HepG2 (cell line): ENCODE measurements at regions not wholly inside any gene's neighbourhood (a gene's known extent, or its start where the extent isn't known, plus 50 kb on each side); places are given as distances from the start of the nearest gene placed in this dataset.

ENCODE experiments used
- ARID2 ChIP-seq: sonication (generic); formaldehyde crosslinking; IDR thresholded peaks from 2 replicates; pipeline ENCODE4 v1.8.1; 2022; ENCODE audit warnings: mild to moderate bottlenecking, missing genetic modification reagents, borderline replicate concordance
- ATF7-NPFF ChIP-seq: sonication (generic); formaldehyde crosslinking; IDR thresholded peaks from 2 replicates; pipeline ENCODE4 v1.8.1; 2023; ENCODE audit warnings: mild to moderate bottlenecking, low read depth, missing genetic modification reagents, moderate library complexity
- FOSL2 ChIP-seq: sonication (generic); formaldehyde crosslinking; IDR thresholded peaks from 2 replicates; pipeline ENCODE4 v1.4.0; 2020; ENCODE audit warnings: missing genetic modification reagents
- GTF3A ChIP-seq: sonication (generic); formaldehyde crosslinking; conservative IDR thresholded peaks from 2 replicates; pipeline ENCODE4 v1.4.0; 2020; ENCODE audit warnings: mild to moderate bottlenecking, missing genetic modification reagents
- KDM3A ChIP-seq: IDR thresholded peaks from 2 replicates; pipeline ENCODE4 v1.6.1; 2018; ENCODE audit warnings: low read depth, missing compliant biosample characterization
- MBNL3 ChIP-seq: fragments of 250-450 bp; sonication (Bioruptor Pico); conservative IDR thresholded peaks from 2 replicates; pipeline ENCODE4 v1.8.0; 2022; ENCODE audit warnings: mild to moderate bottlenecking, inconsistent platforms
- MYC ChIP-seq: sonication (generic); formaldehyde crosslinking; IDR thresholded peaks from 2 replicates; pipeline ENCODE4 v1.9.0; 2021; ENCODE audit warnings: missing genetic modification reagents, borderline replicate concordance
- NFRKB ChIP-seq: fragments of 450-650 bp; IDR thresholded peaks from 2 replicates; pipeline ENCODE4 v1.6.1; 2017
- POLR2AphosphoS2 ChIP-seq: IDR thresholded peaks from 2 replicates; pipeline ENCODE4 v1.6.1; 2011; ENCODE audit warnings: low read depth, low read length, improper control_type of control experiment
- PTBP1 ChIP-seq: fragments of 200-400 bp; formaldehyde crosslinking; IDR thresholded peaks from 2 replicates; pipeline ENCODE4 v1.6.1; 2018; ENCODE audit warnings: low read length, low read depth; ENCODE audit not compliant: poor library complexity, severe bottlenecking
- RERE ChIP-seq: IDR thresholded peaks from 2 replicates; pipeline ENCODE4 v1.6.1; 2016; ENCODE audit warnings: low read depth, missing genetic modification reagents, missing compliant biosample characterization
- SIN3B ChIP-seq: fragments of 150-350 bp; IDR thresholded peaks from 2 replicates; pipeline ENCODE4 v1.6.1; 2014; ENCODE audit warnings: low read length
- SMAD1 ChIP-seq: sonication (generic); formaldehyde crosslinking; IDR thresholded peaks from 2 replicates; pipeline ENCODE4 v1.4.0; 2020; ENCODE audit warnings: missing genetic modification reagents, low read depth, mild to moderate bottlenecking, borderline replicate concordance
- SMC3 ChIP-seq: IDR thresholded peaks from 2 replicates; pipeline ENCODE4 v1.6.1; 2011; ENCODE audit warnings: low read length, improper control_type of control experiment
- SNAI1 ChIP-seq: sonication (generic); formaldehyde crosslinking; IDR thresholded peaks from 2 replicates; pipeline ENCODE4 v1.5.0; 2020; ENCODE audit warnings: mild to moderate bottlenecking, missing genetic modification reagents, borderline replicate concordance
- SNAPC5 ChIP-seq: sonication (generic); formaldehyde crosslinking; IDR thresholded peaks from 2 replicates; pipeline ENCODE4 v1.8.1; 2023; ENCODE audit warnings: mild to moderate bottlenecking, missing genetic modification reagents, borderline replicate concordance
- TBP ChIP-seq: sonication (generic); formaldehyde crosslinking; IDR thresholded peaks from 2 replicates; pipeline ENCODE4 v1.5.0; 2020; ENCODE audit warnings: missing genetic modification reagents
- TCF12 ChIP-seq, 2 experiments: fragments of 450-650 bp in 1 of 2; sonication (generic) in 1 of 2; formaldehyde crosslinking in 1 of 2; IDR thresholded peaks; 2 replicates each; pipeline versions ENCODE4 v1.6.1 to v1.8.0; 2017 to 2022; ENCODE audit warnings: antibody characterized with exemption in 1 of 2, mild to moderate bottlenecking in 1 of 2, missing genetic modification reagents in 1 of 2, moderate library complexity in 1 of 2
- TCF7L2 ChIP-seq: IDR thresholded peaks from 2 replicates; pipeline ENCODE4 v1.6.1; 2011; ENCODE audit warnings: mild to moderate bottlenecking, low read depth, low read length, moderate library complexity
- ZFX ChIP-seq: sonication (generic); formaldehyde crosslinking; IDR thresholded peaks from 2 replicates; pipeline ENCODE4 v1.4.0; 2020; ENCODE audit warnings: mild to moderate bottlenecking, low read depth, missing genetic modification reagents, moderate library complexity
- ZNF160 ChIP-seq: sonication (generic); formaldehyde crosslinking; IDR thresholded peaks from 2 replicates; pipeline ENCODE4 v1.8.0; 2022; ENCODE audit warnings: mild to moderate bottlenecking, inconsistent platforms, missing genetic modification reagents
- ZNF431 ChIP-seq: sonication (generic); formaldehyde crosslinking; IDR thresholded peaks from 2 replicates; pipeline ENCODE4 v1.9.0; 2022; ENCODE audit warnings: missing genetic modification reagents, low read depth, mild to moderate bottlenecking, borderline replicate concordance
- ZNF576 ChIP-seq: sonication (generic); formaldehyde crosslinking; IDR thresholded peaks from 2 replicates; pipeline ENCODE4 v1.4.0; 2020; ENCODE audit warnings: mild to moderate bottlenecking, missing genetic modification reagents
- ZSCAN30 ChIP-seq: sonication (generic); formaldehyde crosslinking; IDR thresholded peaks from 2 replicates; pipeline ENCODE4 v1.5.0; 2020; ENCODE audit warnings: mild to moderate bottlenecking, missing genetic modification reagents
- TF ChIP-seq, protein P1 (sequence below): sonication (generic); formaldehyde crosslinking; conservative IDR thresholded peaks from 2 replicates; pipeline ENCODE4 v1.8.0; 2022; ENCODE audit warnings: mild to moderate bottlenecking, moderate library complexity, missing genetic modification reagents

DNA sequence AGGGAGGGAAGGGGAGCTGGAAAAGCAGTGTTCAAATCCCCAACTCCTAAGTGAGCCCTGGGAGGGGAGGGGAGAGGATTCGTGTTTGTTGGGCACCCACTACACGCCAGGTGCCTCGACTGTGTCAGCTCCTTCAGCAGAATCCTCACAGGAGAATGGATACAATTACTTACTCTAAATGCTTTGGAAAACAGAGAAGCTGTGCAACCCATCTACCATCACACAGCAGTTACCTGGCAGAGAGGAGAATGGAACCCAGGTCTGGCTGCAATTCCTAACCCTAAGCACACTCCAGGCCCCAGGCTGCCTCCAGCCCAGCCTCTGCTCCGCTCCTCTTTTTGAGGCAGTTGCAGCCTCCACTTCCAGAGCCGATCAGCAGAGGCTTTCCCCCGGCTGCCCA is 86.4 kb upstream of the PTPN1 start (continued):
- TF ChIP-seq KDM3A (CRISPR knock-in tag) (0 out of 2 replicates have a peak, but pooled peaks have one; percentile 45), GTF3A (CRISPR knock-in tag) (no peak), RERE (CRISPR knock-in tag) (no peak), TCF12 (IDR thresholded peaks at IDR 0.05) (no peak), TCF12 (CRISPR knock-in tag; IDR thresholded peaks at IDR 0.05) (no peak), ZNF576 (CRISPR knock-in tag) (no peak), NFRKB (no peak), TBP (CRISPR knock-in tag) (no peak; the same call in 1 of the 2 replicates), ATF7-NPFF (CRISPR knock-in tag) (no peak), ZFX (CRISPR knock-in tag) (no peak), PTBP1 (no peak), TCF7L2 (no peak), MBNL3 (no peak), SNAPC5 (CRISPR knock-in tag) (no peak), ZNF431 (CRISPR knock-in tag) (no peak), ZNF160 (CRISPR knock-in tag) (no peak), SMAD1 (CRISPR knock-in tag) (peak; percentile 27; the same call in 1 of the 2 replicates), ZSCAN30 (CRISPR knock-in tag) (no peak), POLR2AphosphoS2 (no peak), SNAI1 (CRISPR knock-in tag) (no peak), SIN3B (no peak), MYC (CRISPR knock-in tag) (no peak), FOSL2 (CRISPR knock-in tag) (no peak), SMC3 (no peak), ARID2 (CRISPR knock-in tag) (0 out of 2 replicates have a peak, but pooled peaks have one; percentile 8)
- TF ChIP-seq, protein P1, sequence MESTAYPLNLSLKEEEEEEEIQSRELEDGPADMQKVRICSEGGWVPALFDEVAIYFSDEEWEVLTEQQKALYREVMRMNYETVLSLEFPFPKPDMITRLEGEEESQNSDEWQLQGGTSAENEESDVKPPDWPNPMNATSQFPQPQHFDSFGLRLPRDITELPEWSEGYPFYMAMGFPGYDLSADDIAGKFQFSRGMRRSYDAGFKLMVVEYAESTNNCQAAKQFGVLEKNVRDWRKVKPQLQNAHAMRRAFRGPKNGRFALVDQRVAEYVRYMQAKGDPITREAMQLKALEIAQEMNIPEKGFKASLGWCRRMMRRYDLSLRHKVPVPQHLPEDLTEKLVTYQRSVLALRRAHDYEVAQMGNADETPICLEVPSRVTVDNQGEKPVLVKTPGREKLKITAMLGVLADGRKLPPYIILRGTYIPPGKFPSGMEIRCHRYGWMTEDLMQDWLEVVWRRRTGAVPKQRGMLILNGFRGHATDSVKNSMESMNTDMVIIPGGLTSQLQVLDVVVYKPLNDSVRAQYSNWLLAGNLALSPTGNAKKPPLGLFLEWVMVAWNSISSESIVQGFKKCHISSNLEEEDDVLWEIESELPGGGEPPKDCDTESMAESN (CRISPR knock-in tag): 0 out of 2 replicates have a peak, but pooled peaks have one; percentile 2
